GM21723 (cell line): ENCODE measurements at regions not wholly inside any gene's neighbourhood (a gene's known extent, or its start where the extent isn't known, plus 50 kb on each side); places are given as distances from the start of the nearest gene placed in this dataset.
"Not testable (repeated sequence)": the region's sequence is repeated elsewhere in the genome, so short reads cannot be mapped to it uniquely, and the experiment has no call there.

Experiments
- ATAC-seq: cut with Tn5 transposase; IDR thresholded peaks from one replicate; pipeline ENCODE4 v1.9.1; 2021; ENCODE audit warnings: mild to moderate bottlenecking, moderate library complexity; ENCODE audit not compliant: unreplicated experiment

DNA sequence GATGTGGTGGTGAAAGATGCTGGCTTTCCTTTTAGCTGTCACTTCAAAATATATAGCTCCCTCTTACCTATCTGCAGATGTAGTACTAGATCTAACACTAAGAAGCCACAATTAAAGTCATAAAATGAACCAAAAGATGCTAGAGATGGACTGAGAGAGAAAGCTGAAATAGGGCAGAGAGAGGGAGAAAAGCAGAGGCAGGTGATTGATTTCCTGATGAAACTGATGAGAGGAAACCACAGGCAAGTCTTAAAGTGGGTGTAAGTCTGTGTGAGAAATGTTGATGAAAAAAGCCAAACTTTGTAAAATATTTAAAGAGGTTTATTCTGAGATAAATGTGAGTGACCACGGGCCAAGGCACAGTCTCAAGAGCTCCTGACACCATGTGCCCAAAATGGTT, 194.3 kb upstream of the MBL2 start:
- no peak for ATAC-seq

DNA sequence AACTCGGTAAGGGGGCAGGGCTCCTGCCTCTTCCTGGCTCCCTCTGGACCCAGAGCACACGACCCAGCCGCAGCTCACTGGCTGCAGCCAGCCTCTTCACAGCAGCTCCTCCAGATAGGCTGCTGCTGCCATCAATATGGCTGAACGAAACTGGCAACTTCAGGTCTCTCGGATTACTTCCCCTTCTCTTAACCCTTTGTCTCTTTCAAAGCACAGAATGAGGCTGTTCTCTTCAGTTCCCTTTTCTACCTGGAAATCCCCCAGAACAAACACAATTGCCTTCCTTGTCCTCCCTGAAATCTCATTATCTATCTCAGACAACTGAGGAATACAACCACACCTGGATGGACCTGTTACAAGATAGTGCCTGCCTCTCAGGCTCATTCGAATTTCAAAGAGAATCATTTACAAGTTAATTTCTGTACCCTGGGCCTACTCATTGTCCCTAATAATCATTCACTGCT, 193.4 kb upstream of the MBL2 start:
- ATAC-seq: peak; percentile 99

DNA sequence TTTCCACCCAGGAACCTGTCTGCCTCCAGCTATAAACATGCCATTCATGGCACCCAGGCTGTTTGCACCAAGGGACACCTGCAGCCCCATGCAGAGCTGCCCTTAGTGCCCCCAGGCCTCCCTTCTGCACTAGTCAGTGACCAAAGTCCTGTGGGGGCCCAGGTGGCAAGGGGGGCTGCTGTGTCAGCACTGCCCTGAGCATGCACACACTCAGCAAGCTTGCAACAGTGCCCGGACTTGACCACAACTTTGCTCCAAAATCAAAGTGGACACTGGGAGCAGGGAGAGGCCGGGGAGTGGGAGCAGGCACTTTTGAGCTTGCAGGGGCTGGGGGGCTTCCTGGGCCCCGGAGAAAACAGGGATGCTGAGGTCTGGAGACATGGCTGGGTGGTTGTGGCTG, 192.9 kb upstream of the MBL2 start:
- peak; percentile 8 for ATAC-seq

GRCh38 chr10:52961323-52961722, 188.7 kb upstream of the MBL2 start:
- no peak for ATAC-seq

- no peak for ATAC-seq
Measured at GRCh38 chr10:52959810-52960209, 187.2 kb upstream of the MBL2 start.

DNA sequence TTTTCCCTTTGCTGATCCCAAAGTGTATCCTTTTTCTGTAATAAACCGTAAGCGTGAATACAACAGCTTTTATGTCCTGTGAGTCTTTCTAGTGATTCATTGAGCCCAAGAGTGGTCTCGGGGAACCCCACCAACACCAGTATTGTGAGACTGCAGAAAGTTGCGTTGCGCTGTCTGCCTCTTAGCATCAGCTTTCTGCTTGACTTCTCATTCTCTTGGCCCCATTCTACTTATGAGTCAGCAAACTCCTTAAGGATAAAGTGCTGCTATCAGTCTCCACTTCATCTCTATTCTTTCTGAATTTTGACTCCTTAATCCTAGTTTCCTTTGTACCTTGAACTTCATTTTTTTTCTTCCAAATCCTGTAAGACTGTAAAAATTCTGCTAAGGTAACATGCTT, 184.3 kb upstream of the MBL2 start:
- no peak for ATAC-seq

DNA sequence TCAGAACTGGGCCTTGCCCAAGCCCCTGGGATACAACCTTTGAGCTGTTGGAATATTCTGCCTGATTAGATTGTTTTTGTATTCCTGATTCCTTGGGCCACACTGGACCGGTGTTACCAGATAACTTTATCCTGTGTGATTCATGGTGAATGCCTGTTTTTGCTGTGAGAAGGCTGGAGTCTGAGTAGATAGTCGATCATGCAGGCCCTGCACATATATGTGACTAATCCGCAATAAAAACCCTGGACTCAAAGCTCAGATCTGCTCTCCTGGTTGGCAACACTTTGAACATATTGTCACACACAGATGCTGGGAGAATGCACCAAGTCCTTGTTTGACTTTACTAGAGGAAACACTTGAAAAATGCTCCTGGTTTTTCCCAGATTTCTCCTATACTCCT, 183.9 kb upstream of the MBL2 start:
- ATAC-seq: no peak

GRCh38 chr10:52955337-52955736, 182.8 kb upstream of the MBL2 start:
- no peak for ATAC-seq

DNA sequence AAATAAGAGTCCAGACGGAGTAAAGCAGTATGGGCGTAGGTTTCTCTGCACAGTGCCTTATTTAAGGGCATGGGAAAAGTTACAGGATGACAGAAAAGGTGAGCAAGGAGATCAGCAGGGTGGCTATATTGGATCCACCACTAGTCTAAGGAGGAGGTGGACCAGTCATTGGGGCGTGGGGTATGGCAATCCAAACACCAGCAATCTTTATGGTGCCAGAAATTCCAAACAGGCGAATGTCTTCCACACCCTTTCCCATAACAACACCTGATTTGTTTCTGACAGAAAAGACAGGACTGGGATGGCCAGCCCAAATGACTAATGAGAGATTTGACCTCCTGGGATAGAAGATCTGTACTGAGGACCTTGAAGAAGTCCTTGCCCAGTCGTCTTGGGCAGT, 181.8 kb upstream of the MBL2 start:
- ATAC-seq: no peak

GRCh38 chr10:52952391-52953055, 179.9 kb upstream of the MBL2 start:
- no peak for ATAC-seq

DNA sequence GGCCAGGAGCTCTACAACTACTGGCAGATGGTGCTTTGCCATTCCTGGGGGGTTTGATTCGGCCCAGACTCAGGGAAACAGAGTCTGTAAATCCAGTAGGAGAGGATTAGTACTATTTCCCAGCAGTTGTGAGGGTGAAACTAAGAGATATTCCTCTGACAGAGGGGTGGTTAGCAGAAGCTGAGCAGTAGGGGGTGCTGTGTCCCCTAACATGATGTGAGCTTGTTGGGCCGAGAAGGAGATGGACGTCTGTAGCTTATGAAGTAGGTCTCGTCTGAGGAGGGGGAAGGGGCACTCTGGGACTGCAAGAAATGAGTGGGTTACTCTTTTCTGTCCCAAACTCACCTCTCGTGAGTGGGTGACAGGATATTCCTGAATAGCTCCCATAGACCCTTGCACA, 179.2 kb upstream of the MBL2 start:
- ATAC-seq: peak; percentile 93

GRCh38 chr10:52950578-52950977, 178.0 kb upstream of the MBL2 start:
- ATAC-seq: no peak

DNA sequence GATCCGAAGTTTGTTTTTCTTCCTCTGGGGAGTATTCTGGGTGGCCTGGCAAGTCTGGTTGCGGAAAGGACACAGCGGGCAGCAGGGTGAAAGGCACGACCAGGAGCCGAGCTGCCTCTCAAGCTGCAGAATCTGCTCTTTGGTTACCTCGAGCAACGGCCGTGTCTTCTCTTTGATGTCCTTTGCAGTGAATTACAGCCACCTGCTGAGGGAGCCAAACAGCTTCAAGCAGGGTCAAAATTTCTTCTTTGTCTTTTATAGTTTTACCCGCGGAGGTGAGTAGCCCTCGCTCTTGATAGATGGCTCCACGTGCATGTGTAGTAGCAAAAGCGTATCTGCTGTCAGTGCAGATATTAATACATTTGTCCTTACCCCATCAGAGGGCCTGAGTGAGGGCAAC, 177.3 kb upstream of the MBL2 start:
- no peak for ATAC-seq

- no peak for ATAC-seq
Measured at GRCh38 chr10:52946486-52946885, 173.9 kb upstream of the MBL2 start.

DNA sequence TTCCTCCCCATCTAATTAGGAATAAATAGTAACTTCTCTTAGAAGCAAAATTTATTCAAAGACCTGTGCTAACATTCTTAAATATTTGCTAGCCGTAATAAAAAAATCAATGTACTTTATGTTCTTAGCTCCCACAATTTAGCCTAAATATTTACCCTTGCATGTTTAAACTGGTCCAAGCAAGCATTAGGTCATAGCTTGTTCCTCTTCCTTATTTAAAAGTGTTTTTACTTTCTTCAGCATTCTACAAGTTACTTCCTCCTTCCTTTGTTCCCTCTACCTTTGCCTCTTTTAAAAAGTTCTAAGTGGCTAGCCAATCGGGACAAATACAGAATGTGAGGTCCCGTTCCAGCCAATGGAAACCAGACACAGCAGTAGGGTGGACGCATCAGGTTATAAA, 172.9 kb upstream of the MBL2 start:
- ATAC-seq: not testable (repeated sequence)

- ATAC-seq: no peak
Measured at GRCh38 chr10:52940921-52941320, 168.3 kb upstream of the MBL2 start.

- no peak for ATAC-seq
Measured at GRCh38 chr10:52939894-52940293, 167.3 kb upstream of the MBL2 start.

GRCh38 chr10:52933748-52934147, 161.2 kb upstream of the MBL2 start:
- ATAC-seq: no peak

DNA sequence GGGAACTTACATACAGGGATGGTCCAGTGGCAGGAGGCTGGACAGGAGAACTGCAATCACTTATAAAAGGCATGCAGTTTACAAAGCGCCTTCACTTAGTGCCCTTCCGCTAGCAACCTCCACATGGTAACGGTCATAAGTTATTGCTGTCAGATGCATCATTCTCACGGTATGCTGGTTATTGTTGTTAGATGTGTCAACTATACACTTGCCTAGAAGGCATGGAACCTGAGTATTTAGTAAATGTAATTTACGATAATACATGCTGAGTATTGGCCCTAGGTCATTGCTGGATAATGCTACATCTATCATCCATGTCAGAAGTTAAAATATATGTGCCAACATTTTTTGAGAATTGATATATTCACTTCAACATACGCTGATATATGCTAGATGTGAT, 155.1 kb upstream of the MBL2 start:
- ATAC-seq: no peak

- no peak for ATAC-seq
Measured at GRCh38 chr10:52923520-52923919, 150.9 kb upstream of the MBL2 start.

DNA sequence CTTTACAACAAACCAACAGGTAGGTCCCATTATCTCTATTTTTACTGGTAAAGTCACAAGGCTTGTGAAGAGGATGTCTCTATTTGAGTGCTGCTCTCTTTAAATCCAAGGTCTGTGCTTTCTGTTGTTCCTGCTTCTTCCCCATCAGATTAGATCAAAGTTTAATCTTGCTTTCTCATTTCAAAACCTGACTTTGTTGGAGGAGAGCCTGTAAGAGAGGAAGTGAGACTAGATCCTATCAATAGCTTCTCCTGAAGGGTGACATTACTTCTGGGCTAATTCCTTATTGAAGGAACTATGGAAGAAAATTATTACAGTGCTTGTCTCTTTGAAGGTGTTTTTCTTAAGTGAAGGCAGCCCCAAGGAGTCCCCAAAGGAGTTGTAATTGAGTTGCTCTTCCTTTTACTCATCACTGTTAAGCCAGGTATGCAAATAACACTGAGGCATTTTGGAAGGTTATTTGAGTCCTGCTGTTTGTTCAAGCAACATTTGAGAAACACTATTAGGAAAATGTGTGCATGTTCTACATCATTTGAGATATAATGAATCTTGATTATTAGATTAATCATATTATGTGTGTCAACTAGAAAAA, 146.2 kb upstream of the MBL2 start:
- ATAC-seq: no peak

- no peak for ATAC-seq
Measured at GRCh38 chr10:52915391-52915790, 142.8 kb upstream of the MBL2 start.

GRCh38 chr10:52911163-52911562, 138.6 kb upstream of the MBL2 start:
- no peak for ATAC-seq
